Liver (tissue), 8 donors: ENCODE measurements at regions not wholly inside any gene's neighbourhood (a gene's known extent, or its start where the extent isn't known, plus 50 kb on each side); places are given as distances from the start of the nearest gene placed in this dataset.

Experiments
- DNase-seq: peaks from one replicate; pipeline ENCODE4 v3.0.0-alpha.2; 2017; ENCODE audit warnings: low spot score
- H3K27ac ChIP-seq, 2 donors: one replicate each; pipeline ENCODE4 v1.7.0; 2013; ENCODE audit warnings: inconsistent platforms in 2 of 2, low read length in 2 of 2, control low read depth in 1 of 2, low read depth in 1 of 2, mild to moderate bottlenecking in 1 of 2
- H3K27me3 ChIP-seq, 4 donors: one replicate each; pipeline versions ENCODE4 v1.6.1 to v1.7.0; 2013; ENCODE audit warnings: low read length in 3 of 4, inconsistent platforms in 1 of 4, mild to moderate bottlenecking in 1 of 4, moderate library complexity in 1 of 4; ENCODE audit not compliant: control insufficient read depth in 4 of 4, insufficient read depth in 4 of 4
- H3K36me3 ChIP-seq, 4 donors: one replicate each; pipeline versions ENCODE4 v1.6.1 to v1.7.0; 2013; ENCODE audit warnings: low read length in 3 of 4, mild to moderate bottlenecking in 3 of 4, low read depth in 1 of 4, moderate library complexity in 1 of 4; ENCODE audit not compliant: control insufficient read depth in 4 of 4, insufficient read depth in 3 of 4
- H3K4me1 ChIP-seq, 4 donors: one replicate each; pipeline versions ENCODE4 v1.6.1 to v1.7.0; 2013; ENCODE audit warnings: low read length in 3 of 4, mild to moderate bottlenecking in 3 of 4, moderate library complexity in 1 of 4; ENCODE audit not compliant: control insufficient read depth in 4 of 4, insufficient read depth in 4 of 4
- H3K4me3 ChIP-seq, 3 donors: one replicate each; pipeline versions ENCODE4 v1.6.1 to v1.7.0; 2013; ENCODE audit warnings: low read length in 3 of 3, control low read depth in 1 of 3, low read depth in 1 of 3, mild to moderate bottlenecking in 1 of 3
- H3K9ac ChIP-seq, 2 donors: one replicate each; pipeline ENCODE4 v1.7.0; 2013; ENCODE audit warnings: low read length in 2 of 2, mild to moderate bottlenecking in 2 of 2, moderate library complexity in 2 of 2, control low read depth in 1 of 2, low read depth in 1 of 2
- H3K9me3 ChIP-seq, 4 donors: one replicate each; pipeline versions ENCODE4 v1.6.1 to v1.7.0; 2013; ENCODE audit warnings: low read length in 3 of 4; ENCODE audit not compliant: control insufficient read depth in 4 of 4
- ATF3 ChIP-seq: IDR thresholded peaks from 2 replicates; pipeline ENCODE4 v1.6.1; 2016; ENCODE audit warnings: antibody characterized with exemption
- EGR1 ChIP-seq, 2 donors: IDR thresholded peaks; 2 replicates each; pipeline ENCODE4 v1.6.1; 2016 to 2018; ENCODE audit warnings: antibody characterized with exemption in 2 of 2, low read depth in 2 of 2
- FOXA1 ChIP-seq: IDR thresholded peaks from 2 replicates; pipeline ENCODE4 v1.6.1; 2016; ENCODE audit warnings: antibody characterized with exemption
- FOXA2 ChIP-seq: IDR thresholded peaks from 2 replicates; pipeline ENCODE4 v1.6.1; 2016; ENCODE audit warnings: antibody characterized with exemption
- HNF4A ChIP-seq, 2 donors: conservative IDR thresholded peaks; 2 replicates each; pipeline ENCODE4 v1.6.1; 2016; ENCODE audit warnings: antibody characterized with exemption in 2 of 2, mild to moderate bottlenecking in 2 of 2
- HNF4G ChIP-seq: IDR thresholded peaks from 2 replicates; pipeline ENCODE4 v1.6.1; 2016; ENCODE audit warnings: antibody characterized with exemption
- JUND ChIP-seq, 2 donors: IDR thresholded peaks; 2 replicates each; pipeline ENCODE4 v1.6.1; 2016; ENCODE audit warnings: antibody characterized with exemption in 2 of 2
- NR2F2 ChIP-seq: IDR thresholded peaks from 2 replicates; pipeline ENCODE4 v1.6.1; 2016; ENCODE audit warnings: antibody characterized with exemption
- RAD21 ChIP-seq, 2 donors: IDR thresholded peaks; 2 replicates each; pipeline ENCODE4 v1.6.1; 2016; ENCODE audit warnings: antibody characterized with exemption in 2 of 2, mild to moderate bottlenecking in 2 of 2
- REST ChIP-seq: IDR thresholded peaks from 2 replicates; pipeline ENCODE4 v1.6.1; 2016; ENCODE audit warnings: antibody characterized with exemption, mild to moderate bottlenecking
- RXRA ChIP-seq, 2 donors: IDR thresholded peaks; 2 replicates each; pipeline ENCODE4 v1.6.1; 2017 to 2018; ENCODE audit warnings: antibody characterized with exemption in 2 of 2, mild to moderate bottlenecking in 1 of 2
- SP1 ChIP-seq: IDR thresholded peaks from 2 replicates; pipeline ENCODE4 v1.6.1; 2018; ENCODE audit warnings: antibody characterized with exemption, mild to moderate bottlenecking
- TAF1 ChIP-seq: conservative IDR thresholded peaks from 2 replicates; pipeline ENCODE4 v1.6.1; 2016; ENCODE audit warnings: antibody characterized with exemption, mild to moderate bottlenecking
- YY1 ChIP-seq: IDR thresholded peaks from 2 replicates; pipeline ENCODE4 v1.6.1; 2016; ENCODE audit warnings: antibody characterized with exemption, mild to moderate bottlenecking
- ZBTB33 ChIP-seq: IDR thresholded peaks from 2 replicates; pipeline ENCODE4 v1.6.1; 2016; ENCODE audit warnings: antibody characterized with exemption
- WGBS: extraction: QIAGEN DNeasy Blood & Tissue Kit; methylation state at CpG from one replicate; pipeline ENCODE4 v1.1.7; 2013; 5-methylcytosine and 5-hydroxymethylcytosine counted together
- TF ChIP-seq, protein P1 (sequence below): fragments of 150-350 bp; IDR thresholded peaks from 2 replicates; pipeline ENCODE4 v1.5.1; 2017; ENCODE audit warnings: improper control_type of control experiment, low read depth, low read length; ENCODE audit not compliant: missing input control
- TF ChIP-seq, protein P2 (sequence below): IDR thresholded peaks from 2 replicates; pipeline ENCODE4 v1.6.1; 2016; ENCODE audit warnings: antibody characterized with exemption
- donor health status: healthy.
- donor health status: healthy.
- donor health status: healthy.
- donor health status: healthy.
- donor health status: healthy.

GRCh38 chr5:89279391-89280036, 396.5 kb upstream of the MEF2C start:
- TF ChIP-seq EGR1 (IDR thresholded peaks at IDR 0.05; ENCODE audit: low read depth in 2 of 2) (no peak), JUND (IDR thresholded peaks at IDR 0.05) (no peak), YY1 (no peak), HNF4G (no peak), HNF4A (conservative IDR thresholded peaks at IDR 0.05) (no peak), RAD21 (IDR thresholded peaks at IDR 0.05) (no peak), NR2F2 (no peak), RXRA (IDR thresholded peaks at IDR 0.05) (no peak), ATF3 (no peak), ZBTB33 (no peak), REST (no peak), FOXA1 (no peak), FOXA2 (no peak), SP1 (no peak), TAF1 (no peak)
- TF ChIP-seq, protein P1, sequence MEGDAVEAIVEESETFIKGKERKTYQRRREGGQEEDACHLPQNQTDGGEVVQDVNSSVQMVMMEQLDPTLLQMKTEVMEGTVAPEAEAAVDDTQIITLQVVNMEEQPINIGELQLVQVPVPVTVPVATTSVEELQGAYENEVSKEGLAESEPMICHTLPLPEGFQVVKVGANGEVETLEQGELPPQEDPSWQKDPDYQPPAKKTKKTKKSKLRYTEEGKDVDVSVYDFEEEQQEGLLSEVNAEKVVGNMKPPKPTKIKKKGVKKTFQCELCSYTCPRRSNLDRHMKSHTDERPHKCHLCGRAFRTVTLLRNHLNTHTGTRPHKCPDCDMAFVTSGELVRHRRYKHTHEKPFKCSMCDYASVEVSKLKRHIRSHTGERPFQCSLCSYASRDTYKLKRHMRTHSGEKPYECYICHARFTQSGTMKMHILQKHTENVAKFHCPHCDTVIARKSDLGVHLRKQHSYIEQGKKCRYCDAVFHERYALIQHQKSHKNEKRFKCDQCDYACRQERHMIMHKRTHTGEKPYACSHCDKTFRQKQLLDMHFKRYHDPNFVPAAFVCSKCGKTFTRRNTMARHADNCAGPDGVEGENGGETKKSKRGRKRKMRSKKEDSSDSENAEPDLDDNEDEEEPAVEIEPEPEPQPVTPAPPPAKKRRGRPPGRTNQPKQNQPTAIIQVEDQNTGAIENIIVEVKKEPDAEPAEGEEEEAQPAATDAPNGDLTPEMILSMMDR, result no peak
- WGBS, result 83% methylated on average over 5 of the region's 5 CpGs
- Histone ChIP-seq H3K27ac (no peak overlapping the region), H3K4me3 (no peak overlapping the region), H3K9ac (no peak overlapping the region), H3K27me3 (no peaks in the 10 kb centered on the region), H3K36me3 (no peaks in the 10 kb centered on the region), H3K4me1 (no peaks in the 10 kb centered on the region), H3K9me3 (no peaks in the 10 kb centered on the region)
- no peak for DNase-seq

GRCh38 chr5:89277816-89278215, 394.8 kb upstream of the MEF2C start:
- Histone ChIP-seq H3K27me3 (no peaks in the 10 kb centered on the region), H3K36me3 (no peaks in the 10 kb centered on the region), H3K9ac (no peak overlapping the region), H3K4me3 (no peak overlapping the region), H3K4me1 (no peaks in the 10 kb centered on the region), H3K27ac (no peak overlapping the region), H3K9me3 (no peaks in the 10 kb centered on the region)
- 90% methylated on average over 4 of the region's 4 CpGs for WGBS
- DNase-seq, result no peak
- TF ChIP-seq RAD21 (IDR thresholded peaks at IDR 0.05) (no peak), HNF4A (conservative IDR thresholded peaks at IDR 0.05) (no peak), EGR1 (IDR thresholded peaks at IDR 0.05; ENCODE audit: low read depth in 2 of 2) (no peak), RXRA (IDR thresholded peaks at IDR 0.05) (no peak), ZBTB33 (no peak), FOXA1 (no peak), NR2F2 (no peak), SP1 (no peak), YY1 (no peak), HNF4G (no peak)
- TF ChIP-seq, protein P2, sequence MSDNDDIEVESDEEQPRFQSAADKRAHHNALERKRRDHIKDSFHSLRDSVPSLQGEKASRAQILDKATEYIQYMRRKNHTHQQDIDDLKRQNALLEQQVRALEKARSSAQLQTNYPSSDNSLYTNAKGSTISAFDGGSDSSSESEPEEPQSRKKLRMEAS, result no peak
- TF ChIP-seq, protein P1, result no peak
